ENCODE measurements at regions not wholly inside any gene's neighbourhood (a gene's known extent, or its start where the extent isn't known, plus 50 kb on each side); places are given as distances from the start of the nearest gene placed in this dataset.

GRCh38 chr11:81278991-81279390 is 1454.7 kb downstream of the FAM181B start:
- TF ChIP-seq GATA1 (IDR thresholded peaks at IDR 0.05; ENCODE audit: low read depth, low read length) (no peak), POLR2A (IDR thresholded peaks at IDR 0.05; ENCODE audit: low read length) (no peak)
